ENCODE measurements at regions not wholly inside any gene's neighbourhood (a gene's known extent, or its start where the extent isn't known, plus 50 kb on each side); places are given as distances from the start of the nearest gene placed in this dataset.

- intact Hi-C loops (cut with micrococcal nuclease), result no loop called here
- Histone ChIP-seq H3K36me3 (replicated peaks in 1 of 2; ENCODE audit: control insufficient read depth in 1 of 2, insufficient read depth in 2 of 2, low read length in 2 of 2) (no peaks in the 10 kb centered on the region), H4K20me1 (ENCODE audit: insufficient read depth, low read length) (no peaks in the 10 kb centered on the region), H3K27me3 (ENCODE audit: control insufficient read depth in 2 of 2, insufficient read depth in 2 of 2, low read length in 2 of 2) (no peaks in the 10 kb centered on the region), H3K9me3 (replicated peaks in 1 of 2; ENCODE audit: control insufficient read depth in 1 of 2, insufficient read depth in 1 of 2, low read length in 2 of 2) (peaks cover 14 to 16% of the 10 kb centered on the region in 2 donors), H3K27ac (ENCODE audit: low read depth in 1 of 2, low read length in 2 of 2) (no peak overlapping the region), H3K4me3 (replicated peaks in 1 of 3; ENCODE audit: low read depth in 2 of 3, low read length in 3 of 3) (no peak overlapping the region), H3K4me1 (ENCODE audit: control insufficient read depth in 1 of 2, insufficient read depth in 2 of 2, low read length in 2 of 2) (no peaks in the 10 kb centered on the region), H2AFZ (ENCODE audit: insufficient read depth, low read depth, low read length, poor library complexity, severe bottlenecking) (no peak overlapping the region), H3K9ac (ENCODE audit: insufficient read depth, low read length, poor library complexity, severe bottlenecking) (no peak overlapping the region), H3K79me2 (ENCODE audit: insufficient read depth, low read length) (no peaks in the 10 kb centered on the region), H3K4me2 (replicated peaks; ENCODE audit: extremely low read depth, low read length, poor library complexity, severe bottlenecking) (no peak overlapping the region)
- Mint-ChIP-seq H3K27me3 (ENCODE audit: low read depth in 3 of 3) (peaks cover 0 to 1% (median 1%) of the 10 kb centered on the region in 3 donors), H3K4me3 (no peak overlapping the region), H3K36me3 (peaks cover 0 to 3% of the 10 kb centered on the region in 2 donors), H3K9me3 (peaks cover 19 to 46% (median 30%) of the 10 kb centered on the region in 7 donors), H3K4me1 (no peaks in the 10 kb centered on the region), H3K27ac (no peak overlapping the region)
- TF ChIP-seq, protein P1, sequence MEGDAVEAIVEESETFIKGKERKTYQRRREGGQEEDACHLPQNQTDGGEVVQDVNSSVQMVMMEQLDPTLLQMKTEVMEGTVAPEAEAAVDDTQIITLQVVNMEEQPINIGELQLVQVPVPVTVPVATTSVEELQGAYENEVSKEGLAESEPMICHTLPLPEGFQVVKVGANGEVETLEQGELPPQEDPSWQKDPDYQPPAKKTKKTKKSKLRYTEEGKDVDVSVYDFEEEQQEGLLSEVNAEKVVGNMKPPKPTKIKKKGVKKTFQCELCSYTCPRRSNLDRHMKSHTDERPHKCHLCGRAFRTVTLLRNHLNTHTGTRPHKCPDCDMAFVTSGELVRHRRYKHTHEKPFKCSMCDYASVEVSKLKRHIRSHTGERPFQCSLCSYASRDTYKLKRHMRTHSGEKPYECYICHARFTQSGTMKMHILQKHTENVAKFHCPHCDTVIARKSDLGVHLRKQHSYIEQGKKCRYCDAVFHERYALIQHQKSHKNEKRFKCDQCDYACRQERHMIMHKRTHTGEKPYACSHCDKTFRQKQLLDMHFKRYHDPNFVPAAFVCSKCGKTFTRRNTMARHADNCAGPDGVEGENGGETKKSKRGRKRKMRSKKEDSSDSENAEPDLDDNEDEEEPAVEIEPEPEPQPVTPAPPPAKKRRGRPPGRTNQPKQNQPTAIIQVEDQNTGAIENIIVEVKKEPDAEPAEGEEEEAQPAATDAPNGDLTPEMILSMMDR (IDR thresholded peaks at IDR 0.05), result no peak
- DNase-seq, result no peak
- no CpG with 5 or more reads among the region's 2 CpGs for WGBS (ENCODE audit: insufficient coverage)
Measured at GRCh38 chr13:109431217-109431616, 355.2 kb downstream of the IRS2 start.

DNA sequence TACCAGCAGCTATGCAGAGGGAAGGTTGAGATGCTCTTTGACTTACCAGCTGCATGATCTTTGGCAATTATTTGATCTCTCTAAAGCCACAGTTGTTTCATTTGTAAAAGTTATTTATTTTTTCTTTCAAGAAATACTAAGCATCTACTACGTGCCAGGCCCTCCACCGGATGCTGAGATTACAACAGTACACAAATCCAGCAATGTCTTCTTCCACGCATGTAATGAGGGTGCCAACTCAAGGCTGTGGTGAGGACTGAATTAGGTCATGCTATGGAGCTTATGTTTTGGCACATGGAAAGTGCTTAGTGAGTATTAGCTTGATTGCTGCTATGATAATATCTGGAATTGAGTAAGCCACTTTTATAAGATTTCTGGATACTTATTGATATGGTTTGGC lies 358.2 kb downstream of the IRS2 start:
- Histone ChIP-seq H3K4me3 (replicated peaks in 1 of 3; ENCODE audit: low read depth in 2 of 3, low read length in 3 of 3) (no peak overlapping the region), H3K9ac (ENCODE audit: insufficient read depth, low read length, poor library complexity, severe bottlenecking) (no peak overlapping the region), H2AFZ (ENCODE audit: insufficient read depth, low read depth, low read length, poor library complexity, severe bottlenecking) (no peak overlapping the region), H3K4me2 (replicated peaks; ENCODE audit: extremely low read depth, low read length, poor library complexity, severe bottlenecking) (no peak overlapping the region), H3K27me3 (ENCODE audit: control insufficient read depth in 2 of 2, insufficient read depth in 2 of 2, low read length in 2 of 2) (no peaks in the 10 kb centered on the region), H3K79me2 (ENCODE audit: insufficient read depth, low read length) (no peaks in the 10 kb centered on the region), H3K27ac (ENCODE audit: low read depth in 1 of 2, low read length in 2 of 2) (no peak overlapping the region), H3K36me3 (replicated peaks in 1 of 2; ENCODE audit: control insufficient read depth in 1 of 2, insufficient read depth in 2 of 2, low read length in 2 of 2) (no peaks in the 10 kb centered on the region), H3K4me1 (ENCODE audit: control insufficient read depth in 1 of 2, insufficient read depth in 2 of 2, low read length in 2 of 2) (no peaks in the 10 kb centered on the region), H3K9me3 (replicated peaks in 1 of 2; ENCODE audit: control insufficient read depth in 1 of 2, insufficient read depth in 1 of 2, low read length in 2 of 2) (peaks cover 14 to 16% of the 10 kb centered on the region in 2 donors), H4K20me1 (ENCODE audit: insufficient read depth, low read length) (no peaks in the 10 kb centered on the region)
- Mint-ChIP-seq H3K9me3 (peaks cover 13 to 35% (median 28%) of the 10 kb centered on the region in 7 donors), H3K27me3 (ENCODE audit: low read depth in 3 of 3) (peaks cover 0 to 1% (median 0%) of the 10 kb centered on the region in 3 donors), H3K4me3 (no peak overlapping the region), H3K27ac (no peak overlapping the region), H3K4me1 (peaks cover 4% of the 10 kb centered on the region), H3K36me3 (peaks cover 0 to under 1% of the 10 kb centered on the region in 2 donors)
- DNase-seq, result no peak
- TF ChIP-seq, protein P1 (IDR thresholded peaks at IDR 0.05), result no peak
- no CpG with 5 or more reads among the region's 3 CpGs for WGBS (ENCODE audit: insufficient coverage)
- intact Hi-C loops (cut with micrococcal nuclease), result no loop called here

Data from CD14-positive monocyte (primary cell).